GM19455 (cell line): ENCODE measurements at regions not wholly inside any gene's neighbourhood (a gene's known extent, or its start where the extent isn't known, plus 50 kb on each side); places are given as distances from the start of the nearest gene placed in this dataset.
A peak's percentile ranks its signal among the peaks of the same experiment; 100 is the strongest.

Experiments
- ATAC-seq: cut with Tn5 transposase; IDR thresholded peaks from one replicate; pipeline ENCODE4 v1.9.1; 2021; ENCODE audit not compliant: unreplicated experiment

- ATAC-seq, result peak; percentile 94
Observed at GRCh38 chr7:17159500-17160037, 138.9 kb upstream of the AHR start.

- no peak for ATAC-seq
Observed at GRCh38 chr7:17166824-17167379, 131.6 kb upstream of the AHR start.

GRCh38 chr7:17168416-17168815 lies 130.0 kb upstream of the AHR start:
- no peak for ATAC-seq

GRCh38 chr7:17171427-17171826 lies 127.0 kb upstream of the AHR start:
- ATAC-seq, result no peak

GRCh38 chr7:17176371-17177032 lies 122.0 kb upstream of the AHR start:
- ATAC-seq, result no peak

- no peak for ATAC-seq
Observed at GRCh38 chr7:17178545-17178944, 119.9 kb upstream of the AHR start.

- ATAC-seq, result no peak
Observed at GRCh38 chr7:17181482-17181881, 117.0 kb upstream of the AHR start.

GRCh38 chr7:17183630-17184328 lies 114.7 kb upstream of the AHR start:
- no peak for ATAC-seq

- ATAC-seq, result peak; percentile 10
Observed at GRCh38 chr7:17184805-17185689, 113.4 kb upstream of the AHR start.

GRCh38 chr7:17185690-17186070 lies 112.8 kb upstream of the AHR start:
- peak; percentile 97 for ATAC-seq

- ATAC-seq, result no peak
Observed at GRCh38 chr7:17186745-17187530, 111.5 kb upstream of the AHR start.

GRCh38 chr7:17194656-17195055 lies 103.8 kb upstream of the AHR start:
- ATAC-seq, result no peak

GRCh38 chr7:17195576-17195975 lies 102.9 kb upstream of the AHR start:
- peak; percentile 85 for ATAC-seq

GRCh38 chr7:17205910-17206309 lies 92.5 kb upstream of the AHR start:
- ATAC-seq, result no peak

GRCh38 chr7:17206349-17206905 lies 92.0 kb upstream of the AHR start:
- ATAC-seq, result no peak

- no peak for ATAC-seq
Observed at GRCh38 chr7:17207220-17207619, 91.2 kb upstream of the AHR start.

- ATAC-seq, result no peak
Observed at GRCh38 chr7:17209101-17209500, 89.4 kb upstream of the AHR start.

- ATAC-seq, result no peak
Observed at GRCh38 chr7:17211307-17211836, 87.1 kb upstream of the AHR start.

GRCh38 chr7:17212188-17212587 lies 86.3 kb upstream of the AHR start:
- no peak for ATAC-seq
